SK-N-SH (cell line): ENCODE measurements at regions not wholly inside any gene's neighbourhood (a gene's known extent, or its start where the extent isn't known, plus 50 kb on each side); places are given as distances from the start of the nearest gene placed in this dataset.
"Not testable (repeated sequence)": the region's sequence is repeated elsewhere in the genome, so short reads cannot be mapped to it uniquely, and the experiment has no call there.

ENCODE experiments used
- CTCF ChIA-PET: fragments of 300-600, 350-600 bp; formaldehyde crosslinking; extraction: SDS; loops from one replicate; lab custom pipeline; 2021; lab: Yijun Ruan, JAX
- POLR2A ChIA-PET: fragments of 350-600 bp; sonication (Branson Sonifier 250); formaldehyde crosslinking; extraction: SDS; loops from one replicate; lab custom pipeline; 2020; ENCODE audit warnings: antibody characterized with exemption, inconsistent platforms; lab: Yijun Ruan, JAX
- DNase-seq: peaks from one replicate; pipeline ENCODE4 v3.0.0; 2012
- H2AFZ ChIP-seq: fragments of 200-600 bp; sonication (generic); 2 replicates; pipeline ENCODE4 v1.8.1; 2016; ENCODE audit warnings: antibody characterized with exemption, mild to moderate bottlenecking, low read depth
- H3F3A ChIP-seq: fragments of 200-600 bp; sonication (generic); replicated peaks from 2 replicates; pipeline ENCODE3; 2016; ENCODE audit warnings: antibody characterized with exemption, mild to moderate bottlenecking; ENCODE audit not compliant: insufficient read depth
- H3K27ac ChIP-seq, 2 experiments: fragments of 200-500 bp in 1 of 2; fragments of 200-600 bp in 1 of 2; sonication (Bioruptor generic) in 1 of 2; sonication (generic), shearing (Covaris generic) in 1 of 2; 2 replicates each; pipeline versions ENCODE4 v1.5.1 to v1.6.1; 2014 to 2016; ENCODE audit warnings: low read depth in 2 of 2, inconsistent platforms in 1 of 2, low read length in 1 of 2, mild to moderate bottlenecking in 1 of 2, mixed read lengths in 1 of 2
- H3K27me3 ChIP-seq: fragments of 200-600 bp; sonication (generic), shearing (Covaris generic); 2 replicates; pipeline ENCODE4 v1.6.1; 2016; ENCODE audit warnings: mixed run types; ENCODE audit not compliant: insufficient read depth
- H3K36me3 ChIP-seq, 2 experiments: fragments of 200-500 bp in 1 of 2; fragments of 200-600 bp in 1 of 2; sonication (Bioruptor generic) in 1 of 2; sonication (generic) in 1 of 2; replicated peaks in 1 of 2; 2 replicates each; pipeline versions ENCODE3 to v1.5.1; 2014 to 2016; ENCODE audit warnings: low read length in 1 of 2, mild to moderate bottlenecking in 1 of 2; ENCODE audit not compliant: insufficient read depth in 2 of 2, control insufficient read depth in 1 of 2
- H3K4me1 ChIP-seq, 2 experiments: fragments of 200-500 bp in 1 of 2; fragments of 200-600 bp in 1 of 2; sonication (Bioruptor generic) in 1 of 2; sonication (generic), shearing (Covaris generic) in 1 of 2; 2 replicates each; pipeline versions ENCODE4 v1.5.1 to v1.6.1; 2014 to 2016; ENCODE audit warnings: low read depth in 1 of 2, low read length in 1 of 2, mixed run types in 1 of 2; ENCODE audit not compliant: insufficient read depth in 2 of 2, control insufficient read depth in 1 of 2
- H3K4me2 ChIP-seq: fragments of 200-600 bp; sonication (generic), shearing (Covaris generic); 2 replicates; pipeline ENCODE4 v1.6.1; 2017; ENCODE audit warnings: mixed run types
- H3K4me3 ChIP-seq, 2 experiments: fragments of 200-500 bp in 1 of 2; fragments of 200-600 bp in 1 of 2; sonication (Bioruptor generic) in 1 of 2; sonication (generic), shearing (Covaris generic) in 1 of 2; 2 replicates each; pipeline versions ENCODE4 v1.5.1 to v1.8.1; 2014 to 2016; ENCODE audit warnings: low read depth in 2 of 2, inconsistent platforms in 1 of 2, low read length in 1 of 2, mild to moderate bottlenecking in 1 of 2, mixed read lengths in 1 of 2, moderate library complexity in 1 of 2
- H3K79me2 ChIP-seq: fragments of 200-600 bp; sonication (generic); 2 replicates; pipeline ENCODE4 v1.8.1; 2017; ENCODE audit warnings: mild to moderate bottlenecking; ENCODE audit not compliant: insufficient read depth
- H3K9ac ChIP-seq: fragments of 200-600 bp; sonication (generic); 2 replicates; pipeline ENCODE4 v1.6.1; 2017; ENCODE audit warnings: mixed run types
- H3K9me2 ChIP-seq: fragments of 200-600 bp; sonication (generic); 2 replicates; pipeline ENCODE4 v1.6.1; 2017; ENCODE audit warnings: mixed run types
- H3K9me3 ChIP-seq: fragments of 200-600 bp; sonication (generic); 2 replicates; pipeline ENCODE4 v1.6.1; 2017; ENCODE audit warnings: mixed run types, mild to moderate bottlenecking, moderate library complexity
- H4K20me1 ChIP-seq: fragments of 200-600 bp; sonication (generic); 2 replicates; pipeline ENCODE4 v1.6.1; 2017; ENCODE audit warnings: mild to moderate bottlenecking, mixed run types; ENCODE audit not compliant: insufficient read depth
- JUND ChIP-seq: IDR thresholded peaks from 2 replicates; pipeline ENCODE4 v1.4.0; 2012
- MXI1 ChIP-seq: IDR thresholded peaks from 2 replicates; pipeline ENCODE4 v1.6.1; 2012; ENCODE audit warnings: mild to moderate bottlenecking, low read depth, low read length, improper control_type of control experiment
- NRF1 ChIP-seq: IDR thresholded peaks from 2 replicates; pipeline ENCODE4 v1.6.1; 2012; ENCODE audit warnings: low read depth, mild to moderate bottlenecking, low read length
- RAD21 ChIP-seq: IDR thresholded peaks from 2 replicates; pipeline ENCODE4 v1.6.1; 2012; ENCODE audit warnings: mild to moderate bottlenecking, low read length
- WGBS: methylation state at CpG from one replicate; pipeline ENCODE4 v1.1.6; 2017; ENCODE audit warnings: low lambda C conversion rate; 5-methylcytosine and 5-hydroxymethylcytosine counted together
- TF ChIP-seq, protein P1 (sequence below): fragments of 150-350 bp; IDR thresholded peaks from 2 replicates; pipeline ENCODE4 v1.6.1; 2017; ENCODE audit warnings: antibody characterized with exemption, low read length, low read depth, borderline replicate concordance
- TF ChIP-seq, protein P2 (sequence below): fragments of 200-600 bp; sonication (generic); IDR thresholded peaks from 2 replicates; pipeline ENCODE4 v1.6.1; 2017; ENCODE audit warnings: antibody characterized with exemption, mild to moderate bottlenecking, moderate library complexity
- TF ChIP-seq, protein P3 (sequence below): IDR thresholded peaks from 2 replicates; pipeline ENCODE4 v1.4.0; 2012; ENCODE audit warnings: low read depth
- TF ChIP-seq, protein P4 (sequence below): IDR thresholded peaks from 2 replicates; pipeline ENCODE4; 2012

DNA sequence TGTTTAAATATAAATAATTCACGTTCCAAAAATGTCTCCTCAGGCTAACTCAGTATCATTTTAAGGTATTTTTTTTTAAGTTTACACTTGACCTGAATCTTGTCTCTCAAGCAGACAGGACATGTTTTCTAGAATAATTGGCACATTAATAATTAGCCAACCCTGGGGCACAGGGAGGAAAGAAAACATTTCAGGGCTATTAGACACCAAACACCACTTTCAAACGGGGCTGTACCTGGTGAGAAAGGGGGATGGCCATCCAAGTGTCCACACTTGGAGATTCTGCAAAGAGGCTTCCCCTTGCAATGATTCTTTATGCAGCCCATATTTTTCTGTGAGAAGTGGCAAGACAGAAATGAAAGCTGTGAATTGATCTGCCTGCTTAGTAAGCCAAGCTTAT is 560.8 kb downstream of the CD109 start:
- H3K9me2 ChIP-seq: no peaks in the 10 kb centered on the region

DNA sequence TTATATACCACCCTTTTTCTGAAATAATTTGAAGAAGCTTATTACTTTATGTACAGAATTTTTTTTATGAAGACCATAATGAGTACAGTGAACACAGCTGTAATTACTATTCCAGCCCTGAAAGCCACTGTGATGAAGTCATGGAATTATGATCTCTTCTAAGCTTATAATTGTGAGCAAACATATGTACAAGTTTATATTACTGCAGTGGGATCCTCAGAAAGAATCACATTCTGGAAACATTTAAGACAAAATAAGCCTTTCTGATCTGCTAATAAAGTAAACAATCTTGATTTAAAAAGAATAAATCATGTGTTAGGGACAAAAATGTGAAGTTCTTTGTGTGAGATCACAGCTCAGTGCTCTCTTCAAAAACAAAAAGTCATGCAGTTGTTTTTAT is 560.4 kb downstream of the CD109 start:
- Histone ChIP-seq H3K79me2 (no peaks in the 10 kb centered on the region), H3K4me3 (no peak overlapping the region), H3K4me1 (no peaks in the 10 kb centered on the region), H3K9ac (no peak overlapping the region), H3F3A (no peaks in the 10 kb centered on the region), H3K36me3 (no peaks in the 10 kb centered on the region), H3K9me2 (no peaks in the 10 kb centered on the region), H3K27ac (no peak overlapping the region), H2AFZ (no peak overlapping the region), H3K9me3 (no peaks in the 10 kb centered on the region), H4K20me1 (no peaks in the 10 kb centered on the region), H3K27me3 (no peaks in the 10 kb centered on the region), H3K4me2 (no peak overlapping the region)
- TF ChIP-seq, protein P1, sequence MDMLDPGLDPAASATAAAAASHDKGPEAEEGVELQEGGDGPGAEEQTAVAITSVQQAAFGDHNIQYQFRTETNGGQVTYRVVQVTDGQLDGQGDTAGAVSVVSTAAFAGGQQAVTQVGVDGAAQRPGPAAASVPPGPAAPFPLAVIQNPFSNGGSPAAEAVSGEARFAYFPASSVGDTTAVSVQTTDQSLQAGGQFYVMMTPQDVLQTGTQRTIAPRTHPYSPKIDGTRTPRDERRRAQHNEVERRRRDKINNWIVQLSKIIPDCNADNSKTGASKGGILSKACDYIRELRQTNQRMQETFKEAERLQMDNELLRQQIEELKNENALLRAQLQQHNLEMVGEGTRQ: no peak
- TF ChIP-seq, protein P2, sequence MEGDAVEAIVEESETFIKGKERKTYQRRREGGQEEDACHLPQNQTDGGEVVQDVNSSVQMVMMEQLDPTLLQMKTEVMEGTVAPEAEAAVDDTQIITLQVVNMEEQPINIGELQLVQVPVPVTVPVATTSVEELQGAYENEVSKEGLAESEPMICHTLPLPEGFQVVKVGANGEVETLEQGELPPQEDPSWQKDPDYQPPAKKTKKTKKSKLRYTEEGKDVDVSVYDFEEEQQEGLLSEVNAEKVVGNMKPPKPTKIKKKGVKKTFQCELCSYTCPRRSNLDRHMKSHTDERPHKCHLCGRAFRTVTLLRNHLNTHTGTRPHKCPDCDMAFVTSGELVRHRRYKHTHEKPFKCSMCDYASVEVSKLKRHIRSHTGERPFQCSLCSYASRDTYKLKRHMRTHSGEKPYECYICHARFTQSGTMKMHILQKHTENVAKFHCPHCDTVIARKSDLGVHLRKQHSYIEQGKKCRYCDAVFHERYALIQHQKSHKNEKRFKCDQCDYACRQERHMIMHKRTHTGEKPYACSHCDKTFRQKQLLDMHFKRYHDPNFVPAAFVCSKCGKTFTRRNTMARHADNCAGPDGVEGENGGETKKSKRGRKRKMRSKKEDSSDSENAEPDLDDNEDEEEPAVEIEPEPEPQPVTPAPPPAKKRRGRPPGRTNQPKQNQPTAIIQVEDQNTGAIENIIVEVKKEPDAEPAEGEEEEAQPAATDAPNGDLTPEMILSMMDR: no peak
- no peak for TF ChIP-seq NRF1
- TF ChIP-seq, protein P3, sequence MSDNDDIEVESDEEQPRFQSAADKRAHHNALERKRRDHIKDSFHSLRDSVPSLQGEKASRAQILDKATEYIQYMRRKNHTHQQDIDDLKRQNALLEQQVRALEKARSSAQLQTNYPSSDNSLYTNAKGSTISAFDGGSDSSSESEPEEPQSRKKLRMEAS: no peak
- TF ChIP-seq, protein P4, sequence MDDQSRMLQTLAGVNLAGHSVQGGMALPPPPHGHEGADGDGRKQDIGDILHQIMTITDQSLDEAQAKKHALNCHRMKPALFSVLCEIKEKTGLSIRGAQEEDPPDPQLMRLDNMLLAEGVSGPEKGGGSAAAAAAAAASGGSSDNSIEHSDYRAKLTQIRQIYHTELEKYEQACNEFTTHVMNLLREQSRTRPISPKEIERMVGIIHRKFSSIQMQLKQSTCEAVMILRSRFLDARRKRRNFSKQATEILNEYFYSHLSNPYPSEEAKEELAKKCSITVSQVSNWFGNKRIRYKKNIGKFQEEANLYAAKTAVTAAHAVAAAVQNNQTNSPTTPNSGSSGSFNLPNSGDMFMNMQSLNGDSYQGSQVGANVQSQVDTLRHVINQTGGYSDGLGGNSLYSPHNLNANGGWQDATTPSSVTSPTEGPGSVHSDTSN: no peak
- ChIA-PET POLR2A (no interaction called here), CTCF (no interaction called here)
- no peak for DNase-seq

More for the DNA sequence above, 560.8 kb downstream of the CD109 start:
- H2AFZ ChIP-seq: no peak overlapping the region
- H3K27ac ChIP-seq: no peak overlapping the region
- 0% methylated on average over 2 of the region's 2 CpGs for WGBS
- ChIA-PET CTCF (no interaction called here), POLR2A (no interaction called here)
- no peaks in the 10 kb centered on the region for H3K36me3 ChIP-seq
- H3K4me1 ChIP-seq: no peaks in the 10 kb centered on the region
- no peaks in the 10 kb centered on the region for H3K9me3 ChIP-seq
- H3K4me2 ChIP-seq: no peak overlapping the region
- H3K79me2 ChIP-seq: no peaks in the 10 kb centered on the region
- no peaks in the 10 kb centered on the region for H3K27me3 ChIP-seq
- TF ChIP-seq JUND (no peak), MXI1 (no peak), RAD21 (no peak)
- H4K20me1 ChIP-seq: no peaks in the 10 kb centered on the region
- no peaks in the 10 kb centered on the region for H3F3A ChIP-seq
- no peak overlapping the region for H3K4me3 ChIP-seq
- DNase-seq: no peak
- H3K9ac ChIP-seq: no peak overlapping the region

DNA sequence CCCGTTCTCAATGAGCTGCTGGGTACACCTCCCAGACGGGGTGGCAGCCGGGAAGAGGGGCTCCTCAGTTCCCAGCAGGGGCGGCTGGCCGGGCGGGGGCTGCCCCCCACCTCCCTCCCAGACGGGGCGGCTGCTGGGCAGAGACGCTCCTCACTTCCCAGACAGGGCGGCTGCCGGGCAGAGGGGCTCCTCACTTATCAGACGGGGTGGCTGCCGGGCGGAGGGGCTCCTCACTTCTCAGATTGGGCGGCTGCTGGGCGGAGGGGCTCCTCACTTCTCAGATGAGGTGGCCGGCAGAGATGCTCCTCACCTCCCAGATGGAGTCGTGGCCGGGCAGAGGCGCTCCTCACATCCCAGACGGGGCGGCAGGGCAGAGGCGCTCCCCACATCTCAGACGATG is 559.0 kb downstream of the CD109 start:
- H3K79me2 ChIP-seq, DNase-seq, H3K27ac ChIP-seq, POLR2A ChIA-PET, H3F3A ChIP-seq, H3K36me3 ChIP-seq, H3K9me2 ChIP-seq, H3K4me2 ChIP-seq, H3K9me3 ChIP-seq, H2AFZ ChIP-seq, H3K27me3 ChIP-seq, H3K4me1 ChIP-seq, H3K4me3 ChIP-seq, CTCF ChIA-PET, H4K20me1 ChIP-seq, H3K9ac ChIP-seq: not testable (repeated sequence)
- 20% methylated on average over 18 of the region's 24 CpGs for WGBS

DNA sequence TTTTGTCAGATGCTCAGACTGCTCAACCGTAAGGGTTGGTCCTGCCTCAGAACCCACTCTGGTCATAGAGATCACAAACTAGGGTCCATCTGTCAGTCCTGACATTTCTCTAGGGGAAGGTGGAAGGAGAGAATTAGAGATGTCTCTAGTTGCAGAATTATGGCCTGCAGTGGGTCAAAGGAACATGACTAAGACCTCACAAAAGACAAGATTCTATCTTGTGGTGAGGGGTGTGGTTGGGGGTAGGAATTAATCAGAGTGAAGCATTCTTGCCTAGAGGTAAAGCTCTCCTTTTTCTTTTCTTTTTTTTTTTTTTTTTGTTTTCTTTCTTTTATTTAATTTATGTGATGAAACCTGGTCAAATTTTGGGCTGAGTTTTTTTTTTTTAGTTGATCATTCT is 558.1 kb downstream of the CD109 start:
- POLR2A ChIA-PET, H3K9ac ChIP-seq: not testable (repeated sequence)

More for the DNA sequence above, 558.1 kb downstream of the CD109 start:
- H3K79me2 ChIP-seq, H3K4me1 ChIP-seq, H3K36me3 ChIP-seq, H2AFZ ChIP-seq, H3K27ac ChIP-seq, H3K4me3 ChIP-seq, H3K9me3 ChIP-seq, H3K9me2 ChIP-seq, DNase-seq, H3K27me3 ChIP-seq, CTCF ChIA-PET, H3K4me2 ChIP-seq, H3F3A ChIP-seq, H4K20me1 ChIP-seq: not testable (repeated sequence)
- WGBS: 0% methylated on average over 1 of the region's 1 CpG
